SW480 (cell line): ENCODE measurements at regions not wholly inside any gene's neighbourhood (a gene's known extent, or its start where the extent isn't known, plus 50 kb on each side); places are given as distances from the start of the nearest gene placed in this dataset.
"Not testable (repeated sequence)": the region's sequence is repeated elsewhere in the genome, so short reads cannot be mapped to it uniquely, and the experiment has no call there.

Experiments
- DNase-seq: peaks from one replicate; pipeline ENCODE4 v3.0.0-alpha.2; 2016; ENCODE audit warnings: low spot score

- DNase-seq, result not testable (repeated sequence)
These were observed 79.8 kb downstream of the LGALS9B start for GRCh38 chr17:20387549-20387948.

GRCh38 chr17:20381358-20382300 lies 85.7 kb downstream of the LGALS9B start:
- DNase-seq, result peak; percentile 27

- DNase-seq, result not testable (repeated sequence)
These were observed 86.7 kb downstream of the LGALS9B start for GRCh38 chr17:20380625-20381024.

- not testable (repeated sequence) for DNase-seq
These were observed 88.1 kb downstream of the LGALS9B start for GRCh38 chr17:20379251-20379650.

- DNase-seq, result not testable (repeated sequence)
These were observed 90.7 kb downstream of the LGALS9B start for GRCh38 chr17:20376642-20377041.

GRCh38 chr17:20375745-20376144 lies 91.6 kb downstream of the LGALS9B start:
- not testable (repeated sequence) for DNase-seq
